Lower leg skin (tissue), 4 donors: ENCODE measurements at regions not wholly inside any gene's neighbourhood (a gene's known extent, or its start where the extent isn't known, plus 50 kb on each side); places are given as distances from the start of the nearest gene placed in this dataset.

ENCODE experiments used
- DNase-seq, 2 donors: peaks; one replicate each; pipeline ENCODE4 v3.0.0-alpha.2; 2019; ENCODE audit warnings: low spot score in 2 of 2
- H3K4me3 ChIP-seq: fragments of 200-600 bp; sonication (generic); 2 replicates; pipeline ENCODE4 v1.5.1; 2017; ENCODE audit warnings: mild to moderate bottlenecking, low read depth; ENCODE audit not compliant: poor library complexity, severe bottlenecking
- POLR2A ChIP-seq, 2 donors: fragments of 450-650 bp; IDR thresholded peaks; one replicate each; pipeline ENCODE4 v1.6.1; 2016 to 2017; ENCODE audit warnings: antibody characterized with exemption in 2 of 2, mild to moderate bottlenecking in 1 of 2, moderate library complexity in 1 of 2
- WGBS, 2 donors: methylation state at CpG; one replicate each; pipeline ENCODE4 v1.1.5; 2018; 5-methylcytosine and 5-hydroxymethylcytosine counted together
- intact Hi-C: fragments of 100-400 bp; cut with DNase I; formaldehyde crosslinking; loops from one replicate; pipeline ENCODE4 v1.15.0; 2023; ENCODE audit warnings: low total_unique reads
- TF ChIP-seq, protein P1 (sequence below), 3 donors: fragments of 450-650 bp; IDR thresholded peaks; one replicate each; pipeline ENCODE4 v1.5.1; 2016; ENCODE audit warnings: antibody characterized with exemption in 3 of 3, mild to moderate bottlenecking in 3 of 3, moderate library complexity in 2 of 3

DNA sequence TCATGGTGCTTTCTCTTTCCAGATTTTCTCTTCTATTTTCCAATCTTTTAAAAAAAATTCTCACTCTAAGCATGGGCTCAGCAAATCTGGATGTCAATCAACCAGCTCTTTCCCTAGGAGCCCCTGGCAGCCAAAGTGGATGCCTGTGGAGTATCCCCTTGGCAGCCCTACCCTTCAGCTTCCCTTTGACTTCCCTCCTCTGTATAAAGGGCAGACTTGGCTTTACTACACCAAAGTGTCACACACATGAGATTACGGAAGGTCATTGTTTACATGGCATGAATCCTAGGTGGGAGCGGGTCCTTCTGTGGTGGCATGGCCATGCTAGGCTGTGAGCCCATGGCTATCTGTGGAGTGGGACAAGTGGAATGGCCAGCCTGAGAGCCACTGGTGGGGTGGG lies 379.9 kb downstream of the GABRB3 start:
- intact Hi-C loops: no loop called here
- WGBS, 2 donors: 94 to 100% methylated on average over 2 of the region's 2 CpGs

DNA sequence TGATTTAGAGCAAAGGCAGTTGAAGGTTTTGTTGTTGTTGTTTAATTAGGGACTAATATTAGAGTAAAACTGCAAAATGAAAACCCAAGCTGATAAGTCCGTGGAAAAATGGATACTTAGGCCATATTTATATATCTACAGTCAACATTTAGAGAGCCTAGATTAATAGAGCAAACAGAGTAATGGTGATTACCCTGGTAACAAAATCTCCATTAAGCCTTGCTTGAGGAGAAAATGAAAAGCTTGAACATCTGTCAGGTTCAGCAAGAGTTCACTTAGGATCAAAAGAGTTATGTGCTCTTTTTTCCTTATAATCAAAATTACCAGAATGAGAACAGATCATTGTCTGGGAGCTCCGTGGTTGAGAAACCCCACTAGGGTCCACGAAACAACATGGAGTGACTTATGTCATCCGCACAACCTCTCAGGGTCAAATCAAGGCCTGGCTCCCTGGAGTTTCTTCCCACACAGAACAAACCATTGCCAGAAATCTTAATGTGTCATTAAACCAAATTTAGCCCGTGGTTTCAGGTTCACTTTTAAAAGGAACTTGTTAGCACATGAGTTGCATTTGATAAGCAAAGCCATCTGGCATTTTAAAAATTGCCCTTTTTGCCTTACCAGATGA lies 381.2 kb downstream of the GABRB3 start:
- intact Hi-C loops: no loop called here
- no peak for DNase-seq
- 57 to 63% methylated on average over 5 of the region's 5 CpGs for WGBS, 2 donors

More for the DNA sequence above, 379.9 kb downstream of the GABRB3 start:
- TF ChIP-seq POLR2A (IDR thresholded peaks at IDR 0.05): no peak
- TF ChIP-seq, protein P1, sequence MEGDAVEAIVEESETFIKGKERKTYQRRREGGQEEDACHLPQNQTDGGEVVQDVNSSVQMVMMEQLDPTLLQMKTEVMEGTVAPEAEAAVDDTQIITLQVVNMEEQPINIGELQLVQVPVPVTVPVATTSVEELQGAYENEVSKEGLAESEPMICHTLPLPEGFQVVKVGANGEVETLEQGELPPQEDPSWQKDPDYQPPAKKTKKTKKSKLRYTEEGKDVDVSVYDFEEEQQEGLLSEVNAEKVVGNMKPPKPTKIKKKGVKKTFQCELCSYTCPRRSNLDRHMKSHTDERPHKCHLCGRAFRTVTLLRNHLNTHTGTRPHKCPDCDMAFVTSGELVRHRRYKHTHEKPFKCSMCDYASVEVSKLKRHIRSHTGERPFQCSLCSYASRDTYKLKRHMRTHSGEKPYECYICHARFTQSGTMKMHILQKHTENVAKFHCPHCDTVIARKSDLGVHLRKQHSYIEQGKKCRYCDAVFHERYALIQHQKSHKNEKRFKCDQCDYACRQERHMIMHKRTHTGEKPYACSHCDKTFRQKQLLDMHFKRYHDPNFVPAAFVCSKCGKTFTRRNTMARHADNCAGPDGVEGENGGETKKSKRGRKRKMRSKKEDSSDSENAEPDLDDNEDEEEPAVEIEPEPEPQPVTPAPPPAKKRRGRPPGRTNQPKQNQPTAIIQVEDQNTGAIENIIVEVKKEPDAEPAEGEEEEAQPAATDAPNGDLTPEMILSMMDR (IDR thresholded peaks at IDR 0.05): no peak
- H3K4me3 ChIP-seq: no peak overlapping the region
- no peak for DNase-seq

DNA sequence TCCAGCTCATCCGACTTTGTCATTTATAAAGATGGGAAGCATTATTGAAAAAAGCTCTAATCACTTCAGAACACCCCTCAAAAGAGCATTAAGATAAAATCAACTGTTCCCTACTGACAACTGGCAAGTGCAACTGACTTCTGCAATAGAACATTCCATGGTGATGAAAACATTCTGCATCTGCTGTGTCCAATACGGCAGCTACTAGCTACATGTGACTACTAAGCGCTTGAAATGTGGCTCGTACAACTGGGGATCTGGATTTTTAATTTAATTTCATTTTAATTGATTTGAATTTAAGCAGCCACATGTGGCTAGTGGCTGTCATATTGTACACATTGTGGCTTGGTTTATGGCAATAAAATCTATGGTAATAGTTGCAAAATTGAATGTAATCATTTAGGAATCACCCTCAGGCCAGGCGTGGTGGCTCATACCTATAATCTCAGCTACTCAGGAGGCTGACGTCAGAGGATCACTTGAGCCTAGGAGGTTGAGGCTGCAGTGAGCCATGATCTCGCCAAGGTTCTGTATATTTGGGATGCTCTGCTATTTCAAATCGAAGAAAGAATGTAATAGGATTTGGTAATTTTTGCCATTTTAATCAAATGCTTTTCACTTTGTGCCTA lies 390.3 kb downstream of the GABRB3 start:
- no peak for DNase-seq
- no peak overlapping the region for H3K4me3 ChIP-seq
- WGBS, 2 donors: 68 to 79% methylated on average over 8 of the region's 8 CpGs
- intact Hi-C loops: no loop called here
- TF ChIP-seq, protein P1 (IDR thresholded peaks at IDR 0.05): no peak
- TF ChIP-seq POLR2A (IDR thresholded peaks at IDR 0.05): no peak

More for the DNA sequence above, 381.2 kb downstream of the GABRB3 start:
- TF ChIP-seq, protein P1 (IDR thresholded peaks at IDR 0.05): no peak
- no peak for TF ChIP-seq POLR2A (IDR thresholded peaks at IDR 0.05)
- no peak overlapping the region for H3K4me3 ChIP-seq

GRCh38 chr15:26378304-26378703 lies 394.6 kb downstream of the GABRB3 start:
- intact Hi-C loops: no loop called here
- TF ChIP-seq, protein P1 (IDR thresholded peaks at IDR 0.05): no peak
- no peak for TF ChIP-seq POLR2A (IDR thresholded peaks at IDR 0.05)
- H3K4me3 ChIP-seq: no peak overlapping the region
- 35 to 56% methylated on average over 2 of the region's 2 CpGs for WGBS, 2 donors
- DNase-seq: no peak

GRCh38 chr15:26376243-26376642 lies 396.6 kb downstream of the GABRB3 start:
- no peak for DNase-seq
- TF ChIP-seq POLR2A (IDR thresholded peaks at IDR 0.05): no peak
- TF ChIP-seq, protein P1 (IDR thresholded peaks at IDR 0.05): no peak
- WGBS, 2 donors: 47 to 58% methylated on average over 2 of the region's 2 CpGs
- intact Hi-C loops: no loop called here
- no peak overlapping the region for H3K4me3 ChIP-seq
